ENCODE measurements at regions not wholly inside any gene's neighbourhood (a gene's known extent, or its start where the extent isn't known, plus 50 kb on each side); places are given as distances from the start of the nearest gene placed in this dataset.
"Not testable (repeated sequence)": the region's sequence is repeated elsewhere in the genome, so short reads cannot be mapped to it uniquely, and the experiment has no call there.

DNA sequence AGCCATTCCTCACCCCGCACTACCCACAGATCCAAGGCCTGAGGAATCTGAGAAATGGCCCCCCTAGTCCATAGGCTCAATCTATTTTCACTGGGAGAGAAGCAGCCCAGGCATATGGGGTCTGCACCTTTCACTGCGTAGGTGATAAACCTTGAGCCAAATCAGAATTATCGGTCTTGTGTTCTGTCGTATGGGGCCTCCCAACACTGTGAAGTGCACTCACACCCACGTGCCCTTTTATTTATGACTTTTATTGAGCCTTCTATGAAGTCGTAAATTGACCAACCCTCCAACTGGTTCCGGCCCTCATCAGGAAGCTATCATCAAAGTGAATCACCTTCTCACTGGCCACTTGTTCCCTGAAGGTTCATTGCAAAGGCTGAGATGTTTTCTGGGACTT is 259.3 kb downstream of the NPIPA7 start:
- not testable (repeated sequence) for TF ChIP-seq YY1 (IDR thresholded peaks at IDR 0.05; ENCODE audit: insufficient read depth, insufficient read length); SUZ12 (IDR thresholded peaks at IDR 0.05; ENCODE audit: extremely low read depth, insufficient read depth, insufficient read length)
